Mesothelial cell of epicardium (in vitro differentiated cells): ENCODE measurements at regions not wholly inside any gene's neighbourhood (a gene's known extent, or its start where the extent isn't known, plus 50 kb on each side); places are given as distances from the start of the nearest gene placed in this dataset.

Source experiments
- DNase-seq, 2 experiments: peaks; one replicate each; pipeline ENCODE4 v3.0.0; 2021; ENCODE audit warnings: low spot score in 2 of 2; ENCODE audit not compliant: unreplicated experiment in 2 of 2
- H3K27ac Mint-ChIP-seq: 2 replicates; pipeline ENCODE4 v1.8.0; 2021; ENCODE audit warnings: mixed read lengths
- H3K27me3 Mint-ChIP-seq: 2 replicates; pipeline ENCODE4 v1.8.0; 2021; ENCODE audit warnings: low read depth, mixed read lengths
- H3K36me3 Mint-ChIP-seq: 2 replicates; pipeline ENCODE4 v1.8.0; 2021; ENCODE audit warnings: mixed read lengths
- H3K4me1 Mint-ChIP-seq: 2 replicates; pipeline ENCODE4 v1.8.0; 2021; ENCODE audit warnings: mixed read lengths
- H3K4me3 Mint-ChIP-seq: 2 replicates; pipeline ENCODE4 v1.8.0; 2021; ENCODE audit warnings: mild to moderate bottlenecking, moderate library complexity, mixed read lengths
- H3K9me3 Mint-ChIP-seq: 2 replicates; pipeline ENCODE4 v1.8.0; 2021; ENCODE audit warnings: mixed read lengths
- CTCF ChIP-seq: fragments of 200-600 bp; sonication (generic); IDR thresholded peaks from one replicate; pipeline ENCODE4 v1.5.0; 2021; ENCODE audit warnings: antibody characterized with exemption; ENCODE audit not compliant: unreplicated experiment

- DNase-seq = no peak
- Mint-ChIP-seq H3K4me1 (no peaks in the 10 kb centered on the region), H3K36me3 (no peaks in the 10 kb centered on the region), H3K4me3 (no peak overlapping the region), H3K27me3 (peaks cover 7% of the 10 kb centered on the region), H3K27ac (no peak overlapping the region), H3K9me3 (peaks cover 4% of the 10 kb centered on the region)
- no peak for TF ChIP-seq CTCF
These were observed 100.0 kb upstream of the AJAP1 start for GRCh38 chr1:4554271-4554865.

DNA sequence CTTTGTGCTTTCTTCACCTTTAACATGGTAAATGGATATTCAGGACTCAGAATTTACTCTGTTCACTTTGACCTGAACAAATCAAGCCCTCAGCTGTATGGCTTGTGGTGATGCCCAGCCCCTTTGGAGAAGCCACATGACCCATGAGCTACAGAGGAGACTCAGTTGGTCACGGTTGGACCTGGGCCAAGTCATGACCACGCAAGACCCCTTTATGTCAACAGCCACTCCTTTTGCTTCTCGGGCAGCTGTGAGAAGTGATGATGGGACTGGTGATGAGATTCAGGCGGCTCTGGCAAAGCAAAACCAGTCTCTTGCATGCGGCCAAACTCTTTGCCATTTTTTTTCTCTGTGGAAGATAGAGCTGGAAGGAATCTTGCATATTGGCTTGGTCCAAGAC is 96.5 kb upstream of the AJAP1 start:
- Mint-ChIP-seq H3K27ac (no peak overlapping the region), H3K27me3 (peaks cover 29% of the 10 kb centered on the region), H3K36me3 (no peaks in the 10 kb centered on the region), H3K9me3 (peaks cover 4% of the 10 kb centered on the region), H3K4me1 (no peaks in the 10 kb centered on the region), H3K4me3 (no peak overlapping the region)
- TF ChIP-seq CTCF = no peak
- no peak for DNase-seq

GRCh38 chr1:4561205-4561604 is 93.2 kb upstream of the AJAP1 start:
- Mint-ChIP-seq H3K9me3 (peaks cover 4% of the 10 kb centered on the region), H3K36me3 (no peaks in the 10 kb centered on the region), H3K27ac (no peak overlapping the region)

GRCh38 chr1:4562321-4562720 is 92.1 kb upstream of the AJAP1 start:
- Mint-ChIP-seq H3K9me3 (peaks cover 3% of the 10 kb centered on the region), H3K36me3 (no peaks in the 10 kb centered on the region), H3K27ac (no peak overlapping the region), H3K4me1 (no peaks in the 10 kb centered on the region), H3K27me3 (peaks cover 33% of the 10 kb centered on the region), H3K4me3 (no peak overlapping the region)
- no peak for DNase-seq
- TF ChIP-seq CTCF = no peak

More at GRCh38 chr1:4561205-4561604, 93.2 kb upstream of the AJAP1 start:
- no peak for DNase-seq
- no peaks in the 10 kb centered on the region for H3K4me1 Mint-ChIP-seq
- peaks cover 28% of the 10 kb centered on the region for H3K27me3 Mint-ChIP-seq
- H3K4me3 Mint-ChIP-seq = no peak overlapping the region
- no peak for TF ChIP-seq CTCF

DNA sequence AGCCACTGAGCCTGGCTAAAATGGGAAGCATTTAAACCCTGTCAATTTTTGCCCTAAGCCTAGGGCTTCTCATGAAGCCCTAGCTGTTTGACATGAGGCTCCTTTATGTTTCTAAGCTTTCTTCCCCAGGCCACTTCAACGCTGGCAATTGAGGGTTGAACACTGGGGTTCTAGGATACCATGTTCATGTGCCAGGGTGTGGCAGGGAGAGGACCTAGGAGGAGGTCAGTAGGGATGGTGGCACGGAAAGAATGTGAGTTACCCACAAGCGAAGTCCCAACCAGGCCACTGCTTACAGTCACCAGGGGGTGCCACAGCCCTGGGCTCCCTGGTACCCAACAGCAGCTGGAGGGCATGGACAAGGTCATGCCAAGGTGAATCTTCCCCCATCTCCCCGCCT is 90.8 kb upstream of the AJAP1 start:
- DNase-seq = no peak
- H3K4me3 Mint-ChIP-seq = no peak overlapping the region
- TF ChIP-seq CTCF = no peak
- H3K9me3 Mint-ChIP-seq = no peaks in the 10 kb centered on the region
- H3K36me3 Mint-ChIP-seq = no peaks in the 10 kb centered on the region
- H3K4me1 Mint-ChIP-seq = no peaks in the 10 kb centered on the region
- no peak overlapping the region for H3K27ac Mint-ChIP-seq
- H3K27me3 Mint-ChIP-seq = peaks cover 43% of the 10 kb centered on the region

DNA sequence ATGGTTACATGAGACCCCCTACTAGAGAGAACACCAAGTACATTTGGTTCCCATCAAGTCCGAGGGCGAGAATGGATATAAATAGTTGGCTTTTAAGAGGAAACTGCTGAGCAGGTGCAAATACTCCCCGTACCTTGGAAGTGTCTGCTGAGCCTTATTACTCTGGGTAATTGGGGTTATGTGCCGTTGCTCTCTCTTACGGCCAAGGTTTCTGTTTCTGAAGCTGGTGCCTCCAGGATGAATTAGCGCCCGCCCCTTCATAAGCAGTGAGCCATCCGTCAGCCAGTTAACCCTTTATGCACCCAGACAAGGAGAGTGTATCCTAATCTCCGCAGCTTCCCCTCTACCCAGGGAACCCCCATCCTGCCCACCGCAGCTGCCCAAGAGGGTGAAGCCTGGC is 90.4 kb upstream of the AJAP1 start:
- Mint-ChIP-seq H3K4me1 (no peaks in the 10 kb centered on the region), H3K9me3 (no peaks in the 10 kb centered on the region), H3K27ac (no peak overlapping the region), H3K4me3 (no peak overlapping the region), H3K36me3 (no peaks in the 10 kb centered on the region), H3K27me3 (peaks cover 45% of the 10 kb centered on the region)
- DNase-seq = no peak
- TF ChIP-seq CTCF = no peak
